ENCODE measurements at regions not wholly inside any gene's neighbourhood (a gene's known extent, or its start where the extent isn't known, plus 50 kb on each side); places are given as distances from the start of the nearest gene placed in this dataset.

GRCh38 chr1:110777228-110777627 is 95.7 kb upstream of the CD53 start:
- no peak for TF ChIP-seq ZFX (IDR thresholded peaks at IDR 0.05)
- TF ChIP-seq CTCF (conservative IDR thresholded peaks at IDR 0.05): no peak

GRCh38 chr1:110774398-110774797 is 98.5 kb upstream of the CD53 start:
- H3K27ac ChIP-seq: no peak overlapping the region
- no peak for TF ChIP-seq CTCF (conservative IDR thresholded peaks at IDR 0.05)
- TF ChIP-seq ZFX (IDR thresholded peaks at IDR 0.05): no peak

More at GRCh38 chr1:110777228-110777627, 95.7 kb upstream of the CD53 start:
- no peak overlapping the region for H3K27ac ChIP-seq

GRCh38 chr1:110773813-110774212 is 99.1 kb upstream of the KCNA3 start:
- TF ChIP-seq CTCF (conservative IDR thresholded peaks at IDR 0.05): no peak
- H3K27ac ChIP-seq: no peak overlapping the region

- TF ChIP-seq ZFX (IDR thresholded peaks at IDR 0.05): no peak
- TF ChIP-seq CTCF (conservative IDR thresholded peaks at IDR 0.05): no peak
- no peak overlapping the region for H3K27ac ChIP-seq
Measured at GRCh38 chr1:110771245-110772022, 96.7 kb upstream of the KCNA3 start.

GRCh38 chr1:110770832-110771231 is 96.1 kb upstream of the KCNA3 start:
- TF ChIP-seq ZFX (IDR thresholded peaks at IDR 0.05): no peak
- TF ChIP-seq CTCF (conservative IDR thresholded peaks at IDR 0.05): no peak
- H3K27ac ChIP-seq: no peak overlapping the region

GRCh38 chr1:110768605-110769004 is 93.9 kb upstream of the KCNA3 start:
- H3K27ac ChIP-seq: no peak overlapping the region
- TF ChIP-seq CTCF (conservative IDR thresholded peaks at IDR 0.05) (no peak), ZFX (IDR thresholded peaks at IDR 0.05) (no peak)

- TF ChIP-seq ZFX (IDR thresholded peaks at IDR 0.05) (no peak), CTCF (conservative IDR thresholded peaks at IDR 0.05) (peak; percentile 74)
- H3K27ac ChIP-seq: no peak overlapping the region
Measured at GRCh38 chr1:110766336-110766647, 91.6 kb upstream of the KCNA3 start.
